Erythroblast (primary cell): ENCODE measurements at regions not wholly inside any gene's neighbourhood (a gene's known extent, or its start where the extent isn't known, plus 50 kb on each side); places are given as distances from the start of the nearest gene placed in this dataset.

Experiments used
- GATA1 ChIP-seq: IDR thresholded peaks from 2 replicates; pipeline ENCODE4 v1.6.1; 2011; ENCODE audit warnings: low read depth, mild to moderate bottlenecking, control low read depth, low read length, moderate library complexity
- POLR2A ChIP-seq: IDR thresholded peaks from 2 replicates; pipeline ENCODE4 v1.6.1; 2011; ENCODE audit warnings: mild to moderate bottlenecking, low read length

- TF ChIP-seq POLR2A: no peak
- TF ChIP-seq GATA1: no peak
Observed at GRCh38 chr20:57939499-57939898, 229.7 kb upstream of the PMEPA1 start.
